Body of pancreas (tissue), 4 donors: ENCODE measurements at regions not wholly inside any gene's neighbourhood (a gene's known extent, or its start where the extent isn't known, plus 50 kb on each side); places are given as distances from the start of the nearest gene placed in this dataset.
A peak's percentile ranks its signal among the peaks of the same experiment; 100 is the strongest.

ENCODE experiments used
- ATAC-seq: fragments of 150-250 bp; one replicate; pipeline ENCODE4 v1.9.1; 2016
- DNase-seq, 4 donors: peaks; one replicate each; pipeline ENCODE4 v3.0.0-alpha.2; 2019
- H3K27ac ChIP-seq, 4 donors: fragments of 200-600 bp; sonication (generic); 1 replicate in 3 of 4; 2 replicates in 1 of 4; pipeline versions ENCODE4 v1.5.1 to v1.6.1; 2016 to 2019; ENCODE audit warnings: mild to moderate bottlenecking in 1 of 4, mixed read lengths in 1 of 4, moderate library complexity in 1 of 4
- H3K27me3 ChIP-seq, 2 donors: fragments of 200-600 bp; sonication (generic); one replicate each; pipeline ENCODE4 v1.6.0; 2016; ENCODE audit warnings: mild to moderate bottlenecking in 1 of 2
- H3K36me3 ChIP-seq, 2 donors: fragments of 200-600 bp; sonication (generic); replicated peaks in 1 of 2; 2 replicates each; pipeline ENCODE4 v1.5.1; 2016; ENCODE audit warnings: low read depth in 2 of 2; ENCODE audit not compliant: insufficient read depth in 1 of 2
- H3K4me1 ChIP-seq: fragments of 200-600 bp; sonication (generic); one replicate; pipeline ENCODE4 v1.6.0; 2016
- H3K4me3 ChIP-seq, 2 donors: fragments of 200-600 bp; sonication (generic); 1 replicate in 1 of 2; 2 replicates in 1 of 2; pipeline ENCODE4 v1.5.1; 2016 to 2019
- H3K9me3 ChIP-seq, 3 donors: fragments of 200-600 bp; sonication (generic); 1 replicate in 2 of 3; 2 replicates in 1 of 3; pipeline ENCODE4 v1.5.1; 2016
- POLR2A ChIP-seq, 3 donors: fragments of 450-650 bp; IDR thresholded peaks; one replicate each; pipeline ENCODE4 v1.6.1; 2016; ENCODE audit warnings: antibody characterized with exemption in 3 of 3, mild to moderate bottlenecking in 2 of 3
- WGBS, 2 donors: methylation state at CpG; one replicate each; pipeline ENCODE4 v1.1.5; 2017; 5-methylcytosine and 5-hydroxymethylcytosine counted together
- intact Hi-C: fragments of 100-400 bp; cut with DNase I; formaldehyde crosslinking; loops from one replicate; pipeline ENCODE4 v1.15.1; 2023
- TF ChIP-seq, protein P1 (sequence below), 7 experiments: fragments of 450-650 bp in 4 of 7; fragments of 200-600 bp in 3 of 7; sonication (generic) in 3 of 7; IDR thresholded peaks; one replicate each; pipeline ENCODE4 v1.5.1; 2016 to 2019; ENCODE audit warnings: antibody characterized with exemption in 7 of 7

DNA sequence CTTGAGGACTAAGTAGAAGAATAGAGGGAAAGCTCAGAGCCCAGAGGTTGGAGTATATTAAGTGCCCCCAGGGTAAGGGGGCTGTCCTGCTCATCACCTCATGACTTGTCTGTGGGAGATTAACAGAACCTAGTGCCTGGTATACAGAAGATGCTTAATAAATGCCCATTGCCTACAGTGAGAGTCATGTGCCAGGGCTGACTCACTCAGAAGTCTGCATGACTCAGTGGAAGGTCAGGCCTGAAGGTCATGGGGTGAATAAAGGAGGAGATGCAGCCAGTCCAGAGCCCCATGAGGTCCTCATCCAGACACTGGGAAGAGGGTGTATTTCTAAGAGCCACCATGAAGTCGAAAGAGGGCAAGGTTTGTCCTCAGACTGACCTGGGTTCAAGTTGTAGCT is 62.5 kb upstream of the TLE3 start:
- H3K4me3 ChIP-seq = no peak overlapping the region
- intact Hi-C loops = no loop called here
- H3K27ac ChIP-seq = peak overlapping the region in 1 of 4 donors; percentile 34
- H3K4me1 ChIP-seq = peaks cover 44% of the 10 kb centered on the region
- no peaks in the 10 kb centered on the region for H3K36me3 ChIP-seq
- H3K9me3 ChIP-seq = no peaks in the 10 kb centered on the region
- no peak for ATAC-seq
- WGBS, 2 donors = 25 to 50% methylated on average over 1 of the region's 1 CpG
- no peaks in the 10 kb centered on the region for H3K27me3 ChIP-seq
- peak in 2 of 4 donors; percentile 51 to 52 for DNase-seq
- TF ChIP-seq POLR2A (IDR thresholded peaks at IDR 0.05) = no peak
- TF ChIP-seq, protein P1, sequence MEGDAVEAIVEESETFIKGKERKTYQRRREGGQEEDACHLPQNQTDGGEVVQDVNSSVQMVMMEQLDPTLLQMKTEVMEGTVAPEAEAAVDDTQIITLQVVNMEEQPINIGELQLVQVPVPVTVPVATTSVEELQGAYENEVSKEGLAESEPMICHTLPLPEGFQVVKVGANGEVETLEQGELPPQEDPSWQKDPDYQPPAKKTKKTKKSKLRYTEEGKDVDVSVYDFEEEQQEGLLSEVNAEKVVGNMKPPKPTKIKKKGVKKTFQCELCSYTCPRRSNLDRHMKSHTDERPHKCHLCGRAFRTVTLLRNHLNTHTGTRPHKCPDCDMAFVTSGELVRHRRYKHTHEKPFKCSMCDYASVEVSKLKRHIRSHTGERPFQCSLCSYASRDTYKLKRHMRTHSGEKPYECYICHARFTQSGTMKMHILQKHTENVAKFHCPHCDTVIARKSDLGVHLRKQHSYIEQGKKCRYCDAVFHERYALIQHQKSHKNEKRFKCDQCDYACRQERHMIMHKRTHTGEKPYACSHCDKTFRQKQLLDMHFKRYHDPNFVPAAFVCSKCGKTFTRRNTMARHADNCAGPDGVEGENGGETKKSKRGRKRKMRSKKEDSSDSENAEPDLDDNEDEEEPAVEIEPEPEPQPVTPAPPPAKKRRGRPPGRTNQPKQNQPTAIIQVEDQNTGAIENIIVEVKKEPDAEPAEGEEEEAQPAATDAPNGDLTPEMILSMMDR (IDR thresholded peaks at IDR 0.05) = no peak

DNA sequence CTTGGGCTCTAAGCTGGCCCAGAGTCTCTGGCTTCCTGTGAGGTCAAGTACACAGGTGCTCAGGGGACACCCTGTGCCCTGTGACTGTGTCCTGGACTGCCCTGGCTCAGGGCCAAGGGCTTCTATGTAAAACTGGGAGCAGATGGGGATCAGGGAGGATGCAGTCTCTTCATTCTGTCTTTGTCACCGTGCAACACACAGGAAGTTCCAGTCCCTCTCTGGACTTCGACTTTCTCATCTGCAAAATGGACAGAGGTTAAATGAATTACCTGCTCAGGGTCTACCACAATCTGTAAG is 61.9 kb upstream of the TLE3 start:
- Histone ChIP-seq H3K9me3 (no peaks in the 10 kb centered on the region), H3K27me3 (no peaks in the 10 kb centered on the region), H3K36me3 (no peaks in the 10 kb centered on the region), H3K4me1 (peaks cover 38% of the 10 kb centered on the region), H3K27ac (no peak overlapping the region), H3K4me3 (no peak overlapping the region)
- no peak for ATAC-seq
- WGBS, 2 donors = 65 to 69% methylated on average over 2 of the region's 2 CpGs
- TF ChIP-seq, protein P1 (IDR thresholded peaks at IDR 0.05) = no peak
- TF ChIP-seq POLR2A (IDR thresholded peaks at IDR 0.05) = no peak
- intact Hi-C loops = no loop called here
- peak in 2 of 4 donors; percentile 48 to 53 for DNase-seq

DNA sequence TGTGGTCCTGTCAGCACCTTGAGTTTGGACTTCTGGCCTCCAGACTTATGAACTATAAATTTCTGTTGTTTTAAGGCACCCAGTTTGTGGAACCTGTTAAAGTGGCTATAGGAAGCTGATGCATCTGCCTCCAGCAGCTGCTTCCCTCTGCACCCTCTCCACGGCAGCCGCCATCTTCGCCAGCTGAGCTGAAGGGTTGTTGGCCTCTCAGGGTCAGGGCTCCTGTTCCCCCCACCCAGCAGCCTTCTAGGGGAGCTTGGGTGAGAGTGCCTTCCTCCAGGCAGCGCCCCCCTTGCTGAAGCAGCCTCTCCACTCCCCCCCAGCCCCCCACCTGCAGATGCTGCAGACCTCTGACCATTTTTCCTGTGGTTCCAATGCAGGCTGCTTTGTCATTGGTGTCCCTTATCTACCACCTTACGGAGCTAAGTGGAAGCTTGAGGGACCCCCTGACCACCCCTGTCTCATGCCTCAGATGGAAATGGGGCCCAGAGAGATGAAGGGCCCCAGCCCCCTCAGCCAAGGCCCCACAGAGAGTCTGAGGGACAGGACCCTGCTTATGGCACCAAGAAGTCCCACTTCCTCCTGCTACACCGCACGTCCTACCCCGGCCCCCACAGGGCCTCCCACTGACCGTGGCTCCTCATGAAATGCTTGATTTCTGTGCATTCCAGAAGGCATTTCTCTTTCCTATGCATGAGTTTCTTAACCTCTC is 61.4 kb upstream of the TLE3 start:
- Histone ChIP-seq H3K36me3 (no peaks in the 10 kb centered on the region), H3K4me1 (peaks cover 33% of the 10 kb centered on the region), H3K4me3 (no peak overlapping the region), H3K27me3 (no peaks in the 10 kb centered on the region), H3K9me3 (no peaks in the 10 kb centered on the region), H3K27ac (no peak overlapping the region)
- ATAC-seq (no peak), DNase-seq (no peak)
- no peak for TF ChIP-seq POLR2A (IDR thresholded peaks at IDR 0.05)
- 73 to 81% methylated on average over 6 to 9 of the region's 9 CpGs for WGBS, 2 donors
- intact Hi-C loops = no loop called here

DNA sequence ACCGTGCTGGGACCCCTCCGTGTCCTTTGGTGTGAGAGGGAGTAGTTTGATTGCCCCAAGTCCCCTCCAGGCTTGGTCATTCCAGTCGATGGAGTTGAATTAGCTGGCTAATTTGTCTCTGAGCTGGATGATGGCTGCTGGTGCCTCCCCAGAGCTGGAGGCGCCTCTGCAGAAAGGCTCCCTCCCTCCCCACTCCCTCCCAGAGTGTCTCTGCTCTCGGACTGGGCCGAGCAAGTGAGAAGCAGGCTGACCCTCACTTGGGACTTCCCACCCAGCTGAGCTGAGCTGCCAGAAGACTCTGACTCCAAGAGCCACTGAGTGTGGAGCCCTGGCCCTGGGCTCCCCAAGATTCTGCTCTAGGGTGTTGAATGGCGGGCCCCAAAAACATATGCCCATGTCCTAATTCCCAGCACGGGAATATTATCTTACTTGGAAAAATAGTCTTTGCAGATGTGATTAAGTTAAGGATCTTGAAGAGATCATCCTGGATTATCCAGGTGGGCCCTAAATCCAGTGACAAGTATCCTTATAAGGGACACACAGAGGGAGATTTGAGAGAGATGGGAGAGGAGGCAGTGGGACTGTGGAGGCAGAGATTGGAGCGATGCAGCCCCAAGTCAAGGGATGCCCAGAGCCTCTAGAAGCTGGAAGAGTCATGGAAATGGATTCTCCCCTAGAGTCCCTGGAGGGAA is 60.7 kb upstream of the TLE3 start:
- TF ChIP-seq, protein P1 (IDR thresholded peaks at IDR 0.05) = no peak
- no peak for TF ChIP-seq POLR2A (IDR thresholded peaks at IDR 0.05)
- WGBS, 2 donors = 93 to 96% methylated on average over 7 to 9 of the region's 9 CpGs
- Histone ChIP-seq H3K9me3 (no peaks in the 10 kb centered on the region), H3K4me1 (peaks cover 33% of the 10 kb centered on the region), H3K36me3 (no peaks in the 10 kb centered on the region), H3K27me3 (no peaks in the 10 kb centered on the region), H3K27ac (no peak overlapping the region), H3K4me3 (no peak overlapping the region)
- no peak for ATAC-seq
- DNase-seq = no peak
- intact Hi-C loops = no loop called here

DNA sequence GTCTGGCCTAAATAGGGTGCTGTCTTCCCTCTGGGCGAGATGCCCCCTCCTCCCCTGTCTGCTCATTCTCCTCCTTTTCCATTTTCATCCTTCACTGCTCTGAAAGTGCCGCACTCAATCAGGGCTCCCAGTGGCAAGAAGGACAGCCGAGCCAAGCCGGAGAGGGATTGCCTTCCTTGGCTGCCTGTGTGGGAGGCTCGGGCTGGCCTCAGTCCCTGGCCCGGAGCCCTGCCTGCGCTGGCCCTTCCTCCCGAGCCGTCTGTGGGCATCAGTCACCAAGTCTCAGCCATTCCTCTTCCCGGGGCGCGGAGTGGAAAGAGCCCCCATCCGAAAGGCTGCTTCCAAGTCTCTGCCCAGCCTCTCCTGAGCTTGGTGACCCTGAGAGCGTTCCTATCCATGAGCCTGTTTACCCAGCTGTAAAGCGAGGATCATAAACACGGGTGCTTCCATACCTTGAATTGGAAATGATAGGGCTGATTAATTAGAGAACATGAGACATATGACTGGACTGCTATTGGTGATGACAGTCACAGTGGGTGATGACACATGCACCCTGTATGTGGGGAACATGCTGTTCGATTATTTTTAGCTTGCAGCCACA is 59.1 kb upstream of the TLE3 start:
- peak; percentile 43 for ATAC-seq
- Histone ChIP-seq H3K27me3 (no peaks in the 10 kb centered on the region), H3K4me3 (no peak overlapping the region), H3K4me1 (peaks cover 41% of the 10 kb centered on the region), H3K27ac (no peak overlapping the region), H3K36me3 (no peaks in the 10 kb centered on the region), H3K9me3 (no peaks in the 10 kb centered on the region)
- intact Hi-C loops = no loop called here
- no peak for TF ChIP-seq POLR2A (IDR thresholded peaks at IDR 0.05)
- TF ChIP-seq, protein P1 (IDR thresholded peaks at IDR 0.05) = no peak
- 13 to 21% methylated on average over 17 of the region's 17 CpGs for WGBS, 2 donors
- DNase-seq = peak; percentile 54 to 80 (median 68)
